Gastroesophageal sphincter (tissue), 3 donors: ENCODE measurements at regions not wholly inside any gene's neighbourhood (a gene's known extent, or its start where the extent isn't known, plus 50 kb on each side); places are given as distances from the start of the nearest gene placed in this dataset.

ENCODE experiments used
- CTCF ChIP-seq, 4 experiments: fragments of 200-600 bp in 2 of 4; fragments of 450-650 bp in 2 of 4; sonication (generic) in 1 of 4; IDR thresholded peaks; one replicate each; pipeline ENCODE4 v1.5.1; 2017 to 2019; ENCODE audit warnings: antibody characterized with exemption in 4 of 4, mild to moderate bottlenecking in 2 of 4, moderate library complexity in 2 of 4
- EP300 ChIP-seq: sonication (generic); formaldehyde crosslinking; IDR thresholded peaks from one replicate; pipeline ENCODE4 v1.6.1; 2017; ENCODE audit warnings: antibody characterized with exemption, mild to moderate bottlenecking
- POLR2A ChIP-seq, 2 donors: fragments of 450-650 bp; IDR thresholded peaks; one replicate each; pipeline ENCODE4 v1.6.1; 2017; ENCODE audit warnings: antibody characterized with exemption in 2 of 2, mild to moderate bottlenecking in 2 of 2, moderate library complexity in 1 of 2
- POLR2AphosphoS5 ChIP-seq: sonication (generic); formaldehyde crosslinking; IDR thresholded peaks from one replicate; pipeline ENCODE4 v1.6.1; 2017; ENCODE audit warnings: antibody characterized with exemption

- TF ChIP-seq POLR2AphosphoS5 = no peak
- no peak for TF ChIP-seq CTCF (IDR thresholded peaks at IDR 0.05)
- no peak for TF ChIP-seq POLR2A (IDR thresholded peaks at IDR 0.05)
- no peak for TF ChIP-seq EP300
Measured at GRCh38 chr12:79993106-79993862, 58.4 kb upstream of the PPP1R12A start.
